HepG2 (cell line): ENCODE measurements at regions not wholly inside any gene's neighbourhood (a gene's known extent, or its start where the extent isn't known, plus 50 kb on each side); places are given as distances from the start of the nearest gene placed in this dataset.
"Not testable (repeated sequence)": the region's sequence is repeated elsewhere in the genome, so short reads cannot be mapped to it uniquely, and the experiment has no call there.

Experiments
- ATAC-seq: fragments of 200-7000 bp; cut with Tn5 transposase; 3 replicates; pipeline ENCODE4 v1.9.1; 2020; ENCODE audit warnings: mild to moderate bottlenecking, moderate library complexity
- BruUV-seq: library from RNA; stranded (reverse); fragments of 400-500 nt; replicated peaks from 2 replicates; lab custom pipeline; 2021; lab: Mats Ljungman, UMichigan
- CTCF ChIA-PET: fragments of 300-600 bp; formaldehyde crosslinking; extraction: SDS; loops from one replicate; lab custom pipeline; 2021; ENCODE audit warnings: low total read pairs, inconsistent platforms, low intra/inter-chr PET ratio; lab: Yijun Ruan, JAX
- POLR2A ChIA-PET: fragments of 350-600 bp; sonication (Branson Sonifier 250); formaldehyde crosslinking; loops from one replicate; lab custom pipeline; 2020; ENCODE audit warnings: antibody characterized with exemption, inconsistent platforms; lab: Yijun Ruan, JAX
- DNase-seq: peaks from one replicate; pipeline ENCODE4 v3.0.0-alpha.2; 2015; ENCODE audit warnings: low spot score
- FAIRE-seq: peaks from 3 replicates; lab custom pipeline; 2011; peaks lifted over from hg19 to GRCh38; lab: Jason Lieb, UNC
- H2AFZ ChIP-seq: one replicate; pipeline ENCODE4 v1.6.1; 2011; ENCODE audit warnings: low read length, inconsistent platforms
- H3K27ac ChIP-seq: fragments of 300-600 bp; 3 replicates; pipeline ENCODE4 v1.8.0; 2011; ENCODE audit warnings: mixed run types, mild to moderate bottlenecking, mixed read lengths, low read length, inconsistent platforms; ENCODE audit not compliant: insufficient read depth; ENCODE audit errors: extremely low read length
- H3K27me3 ChIP-seq, 2 experiments: fragments of 200-600 bp in 1 of 2; 2 replicates in 1 of 2; 3 replicates in 1 of 2; pipeline versions ENCODE4 v1.6.0 to v1.8.0; 2011; ENCODE audit warnings: low read length in 2 of 2, mild to moderate bottlenecking in 2 of 2, moderate library complexity in 2 of 2, inconsistent platforms in 1 of 2; ENCODE audit not compliant: insufficient read depth in 2 of 2, control insufficient read depth in 1 of 2
- H3K36me3 ChIP-seq, 2 experiments: fragments of 200-600 bp in 1 of 2; replicated peaks in 1 of 2; 2 replicates in 1 of 2; 3 replicates in 1 of 2; pipeline versions ENCODE4 v1.5.1 to v1.8.0; 2011; ENCODE audit warnings: low read length in 2 of 2, inconsistent platforms in 1 of 2; ENCODE audit not compliant: insufficient read depth in 2 of 2, control insufficient read depth in 1 of 2
- H3K4me1 ChIP-seq: 2 replicates; pipeline ENCODE4 v1.5.1; 2012; ENCODE audit warnings: low read length, inconsistent platforms; ENCODE audit not compliant: insufficient read depth
- H3K4me2 ChIP-seq: 2 replicates; pipeline ENCODE4 v1.6.0; 2011; ENCODE audit warnings: low read depth, low read length, inconsistent platforms
- H3K4me3 ChIP-seq, 3 experiments: fragments of 200-600 bp in 1 of 3; sonication (generic), shearing (Covaris generic) in 1 of 3; replicated peaks in 1 of 3; 2 replicates each; pipeline ENCODE4 v1.5.1; 2011 to 2016; ENCODE audit warnings: low read length in 3 of 3, inconsistent platforms in 2 of 3, low read depth in 2 of 3, mild to moderate bottlenecking in 2 of 3, control low read depth in 1 of 3, mixed read lengths in 1 of 3; ENCODE audit not compliant: insufficient read depth in 1 of 3
- H3K79me2 ChIP-seq: one replicate; pipeline ENCODE4 v1.6.1; 2011; ENCODE audit warnings: low read length, inconsistent platforms; ENCODE audit not compliant: insufficient read depth
- H3K9ac ChIP-seq: 2 replicates; pipeline ENCODE4 v1.6.0; 2011; ENCODE audit warnings: mild to moderate bottlenecking, low read depth, low read length, inconsistent platforms; ENCODE audit not compliant: insufficient read depth
- H3K9me3 ChIP-seq: 2 replicates; pipeline ENCODE4 v1.5.1; 2012; ENCODE audit warnings: mild to moderate bottlenecking, low read length
- H4K20me1 ChIP-seq: 2 replicates; pipeline ENCODE4 v1.6.0; 2011; ENCODE audit warnings: inconsistent platforms, mild to moderate bottlenecking, low read length, moderate library complexity; ENCODE audit not compliant: insufficient read depth
- KLF9 ChIP-seq: IDR thresholded peaks from 2 replicates; pipeline ENCODE4 v1.6.1; 2016; ENCODE audit warnings: low read depth
- MAFF ChIP-seq: IDR thresholded peaks from 2 replicates; pipeline ENCODE4 v1.6.1; 2011; ENCODE audit warnings: low read depth, low read length, improper control_type of control experiment
- MAFK ChIP-seq, 2 experiments: IDR thresholded peaks in 1 of 2; conservative IDR thresholded peaks in 1 of 2; 2 replicates each; pipeline ENCODE4 v1.6.1; 2011; ENCODE audit warnings: improper control_type of control experiment in 2 of 2, low read length in 2 of 2
- WGBS: methylation state at CpG from one replicate; pipeline ENCODE4 v1.1.6; 2017; ENCODE audit warnings: low lambda C conversion rate; 5-methylcytosine and 5-hydroxymethylcytosine counted together
- in situ Hi-C: cut with HindIII; loops from 2 replicates; pipeline ENCODE4 v1.10.0; 2017; ENCODE audit warnings: low pct_unique_long_range_greater_than_20kb; ENCODE audit not compliant: extremely low pct_ligation_motif_present
- intact Hi-C: fragments of 100-400 bp; cut with micrococcal nuclease; formaldehyde crosslinking; loops from one replicate; pipeline ENCODE4 v1.10.0; 2022; ENCODE audit not compliant: unreplicated experiment
- TF ChIP-seq, protein P1 (sequence below): sonication (generic); formaldehyde crosslinking; IDR thresholded peaks from 2 replicates; pipeline ENCODE4; 2020; ENCODE audit warnings: missing genetic modification reagents, mild to moderate bottlenecking, borderline replicate concordance

DNA sequence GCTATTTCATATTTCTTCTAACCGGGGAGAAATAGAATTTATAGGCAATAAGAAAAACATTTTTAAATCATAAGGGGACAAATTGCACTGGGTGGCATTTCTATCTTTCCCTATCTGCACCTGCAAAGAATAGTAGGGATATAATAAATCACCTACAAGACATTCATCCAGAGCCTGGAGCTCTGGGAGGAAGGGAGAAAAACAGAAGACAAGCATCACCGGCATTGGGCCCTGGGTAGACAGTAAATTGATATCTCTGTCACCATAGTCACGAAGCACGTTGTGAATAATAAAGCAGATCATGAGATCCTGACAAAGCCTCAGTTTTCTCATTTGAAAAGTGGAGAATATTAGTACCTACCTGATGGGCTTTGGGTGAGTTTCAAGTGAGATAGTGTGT lies 685.6 kb downstream of the XPNPEP1 start (continued):
- TF ChIP-seq, protein P1, sequence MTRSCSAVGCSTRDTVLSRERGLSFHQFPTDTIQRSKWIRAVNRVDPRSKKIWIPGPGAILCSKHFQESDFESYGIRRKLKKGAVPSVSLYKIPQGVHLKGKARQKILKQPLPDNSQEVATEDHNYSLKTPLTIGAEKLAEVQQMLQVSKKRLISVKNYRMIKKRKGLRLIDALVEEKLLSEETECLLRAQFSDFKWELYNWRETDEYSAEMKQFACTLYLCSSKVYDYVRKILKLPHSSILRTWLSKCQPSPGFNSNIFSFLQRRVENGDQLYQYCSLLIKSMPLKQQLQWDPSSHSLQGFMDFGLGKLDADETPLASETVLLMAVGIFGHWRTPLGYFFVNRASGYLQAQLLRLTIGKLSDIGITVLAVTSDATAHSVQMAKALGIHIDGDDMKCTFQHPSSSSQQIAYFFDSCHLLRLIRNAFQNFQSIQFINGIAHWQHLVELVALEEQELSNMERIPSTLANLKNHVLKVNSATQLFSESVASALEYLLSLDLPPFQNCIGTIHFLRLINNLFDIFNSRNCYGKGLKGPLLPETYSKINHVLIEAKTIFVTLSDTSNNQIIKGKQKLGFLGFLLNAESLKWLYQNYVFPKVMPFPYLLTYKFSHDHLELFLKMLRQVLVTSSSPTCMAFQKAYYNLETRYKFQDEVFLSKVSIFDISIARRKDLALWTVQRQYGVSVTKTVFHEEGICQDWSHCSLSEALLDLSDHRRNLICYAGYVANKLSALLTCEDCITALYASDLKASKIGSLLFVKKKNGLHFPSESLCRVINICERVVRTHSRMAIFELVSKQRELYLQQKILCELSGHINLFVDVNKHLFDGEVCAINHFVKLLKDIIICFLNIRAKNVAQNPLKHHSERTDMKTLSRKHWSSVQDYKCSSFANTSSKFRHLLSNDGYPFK (CRISPR knock-in tag) = no peak

DNA sequence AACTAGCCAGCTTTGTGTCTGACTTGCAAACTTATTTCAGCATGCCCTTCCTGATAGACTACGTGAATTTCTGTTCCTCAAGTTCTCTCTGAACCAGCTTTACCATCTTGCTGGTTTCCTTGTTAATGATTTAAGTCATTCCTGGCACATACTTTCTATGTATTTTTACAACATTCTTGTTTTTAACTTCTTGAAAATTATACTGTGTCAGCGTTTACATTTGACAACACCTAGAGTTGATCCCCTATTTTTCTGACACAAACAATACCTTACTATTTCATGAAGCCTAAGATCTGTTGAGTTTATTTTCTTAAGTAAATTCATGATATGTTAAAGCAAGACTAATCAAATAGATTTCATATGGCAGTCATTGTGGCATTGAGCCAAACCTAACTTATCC lies 686.3 kb downstream of the XPNPEP1 start:
- Histone ChIP-seq H3K27ac (no peak overlapping the region), H3K4me3 (no peak overlapping the region), H3K27me3 (no peaks in the 10 kb centered on the region), H3K9ac (no peak overlapping the region), H3K79me2 (no peaks in the 10 kb centered on the region), H2AFZ (no peak overlapping the region), H4K20me1 (no peaks in the 10 kb centered on the region), H3K4me1 (no peaks in the 10 kb centered on the region), H3K36me3 (no peaks in the 10 kb centered on the region), H3K9me3 (peaks cover 7% of the 10 kb centered on the region), H3K4me2 (no peak overlapping the region)
- FAIRE-seq (no peak), ATAC-seq (no peak), DNase-seq (no peak)
- WGBS = 2% methylated on average over 2 of the region's 2 CpGs
- in situ Hi-C loops = no loop called here
- ChIA-PET CTCF (no interaction called here), POLR2A (no interaction called here)
- intact Hi-C loops = no loop called here
- TF ChIP-seq MAFF (peak; percentile 46; the same call in 1 of the 2 replicates), KLF9 (no peak), MAFK (conservative IDR thresholded peaks at IDR 0.05 in 1 of 2, IDR thresholded peaks at IDR 0.05 in 1 of 2; ENCODE audit: low read length in 2 of 2) (peak; percentile 7 to 60; a peak in 2 of 4 replicates)
- no TSS peak for BruUV-seq

DNA sequence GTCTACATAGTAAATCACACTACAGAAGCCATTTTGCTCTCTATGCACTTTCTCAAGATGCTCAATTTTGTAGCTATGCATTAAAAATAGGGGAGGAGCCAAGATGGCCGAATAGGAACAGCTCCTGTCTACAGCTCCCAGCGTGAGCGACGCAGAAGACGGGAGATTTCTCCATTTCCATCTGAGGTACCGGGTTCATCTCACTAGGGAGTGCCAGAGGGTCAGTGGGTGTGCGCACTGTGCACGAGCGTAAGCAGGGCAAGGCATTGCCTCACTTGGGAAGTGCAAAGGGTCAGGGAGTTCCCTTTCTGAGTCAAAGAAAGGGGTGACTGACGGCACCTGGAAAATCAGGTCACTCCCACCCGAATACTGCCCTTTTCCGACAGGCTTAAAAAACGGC lies 699.8 kb downstream of the XPNPEP1 start:
- H4K20me1 ChIP-seq, BruUV-seq, H3K9me3 ChIP-seq, H3K4me1 ChIP-seq, H3K79me2 ChIP-seq, H3K4me2 ChIP-seq, H2AFZ ChIP-seq, H3K4me3 ChIP-seq, FAIRE-seq, H3K9ac ChIP-seq, H3K27me3 ChIP-seq, DNase-seq, H3K36me3 ChIP-seq, ATAC-seq, in situ Hi-C loops, POLR2A ChIA-PET, H3K27ac ChIP-seq, CTCF ChIA-PET, intact Hi-C loops: not testable (repeated sequence)
- 53% methylated on average over 13 of the region's 13 CpGs for WGBS
